A673 (cell line): ENCODE measurements at regions not wholly inside any gene's neighbourhood (a gene's known extent, or its start where the extent isn't known, plus 50 kb on each side); places are given as distances from the start of the nearest gene placed in this dataset.

ENCODE experiments used
- BruUV-seq: library from RNA; stranded (reverse); fragments of 400-500 nt; replicated peaks from 2 replicates; lab custom pipeline; 2021; lab: Mats Ljungman, UMichigan
- CTCF ChIA-PET: fragments of 300-600 bp; sonication (Branson Sonifier 250); formaldehyde crosslinking; loops from one replicate; lab custom pipeline; 2022; ENCODE audit warnings: antibody characterized with exemption; lab: Charles Lee
- POLR2A ChIA-PET: fragments of 300-600 bp; sonication (Branson Sonifier 250); formaldehyde crosslinking; loops from one replicate; lab custom pipeline; 2022; ENCODE audit warnings: antibody characterized with exemption; ENCODE audit not compliant: low non-redundant PET; lab: Charles Lee
- DNase-seq: peaks from one replicate; pipeline ENCODE4 v3.0.0-alpha.2; 2015; ENCODE audit warnings: low spot score
- H3K27ac ChIP-seq: fragments of 200-600 bp; sonication (generic); 2 replicates; pipeline ENCODE4 v1.5.1; 2016; ENCODE audit warnings: mixed run types, low read depth, mild to moderate bottlenecking, mixed read lengths, antibody characterized with exemption, low read length; ENCODE audit not compliant: poor library complexity, severe bottlenecking
- H3K27me3 ChIP-seq: fragments of 200-600 bp; sonication (generic); replicated peaks from 2 replicates; pipeline ENCODE4 v1.6.1; 2017; ENCODE audit warnings: mixed run types, low read depth, mild to moderate bottlenecking, mixed read lengths, antibody characterized with exemption, low read length; ENCODE audit not compliant: insufficient read depth, poor library complexity
- H3K36me3 ChIP-seq: fragments of 200-600 bp; sonication (generic); 2 replicates; pipeline ENCODE4 v1.6.1; 2016; ENCODE audit warnings: mixed run types, mild to moderate bottlenecking, mixed read lengths, antibody characterized with exemption, low read length; ENCODE audit not compliant: insufficient read depth, poor library complexity, severe bottlenecking
- H3K4me1 ChIP-seq: fragments of 200-600 bp; sonication (generic); 2 replicates; pipeline ENCODE4 v1.6.1; 2017; ENCODE audit warnings: mixed run types, mild to moderate bottlenecking, mixed read lengths, antibody characterized with exemption, low read length; ENCODE audit not compliant: insufficient read depth, poor library complexity, severe bottlenecking
- H3K4me3 ChIP-seq: fragments of 200-600 bp; sonication (generic); 2 replicates; pipeline ENCODE4 v1.5.1; 2016; ENCODE audit warnings: low read depth, mixed run types, mild to moderate bottlenecking, mixed read lengths, low read length; ENCODE audit not compliant: poor library complexity, severe bottlenecking
- H3K9me3 ChIP-seq: fragments of 200-600 bp; sonication (generic); 2 replicates; pipeline ENCODE4 v1.6.1; 2016; ENCODE audit warnings: mixed run types, low read depth, mild to moderate bottlenecking, mixed read lengths, antibody characterized with exemption, low read length; ENCODE audit not compliant: poor library complexity, severe bottlenecking
- CTCF ChIP-seq: fragments of 300-800, 200-600 bp; sonication (generic); conservative IDR thresholded peaks from 2 replicates; pipeline ENCODE4 v1.5.1; 2017; ENCODE audit warnings: low read depth, mild to moderate bottlenecking, antibody characterized with exemption, low read length, moderate library complexity, mixed read lengths
- EZH2 ChIP-seq: fragments of 200-600 bp; sonication (generic); IDR thresholded peaks from 2 replicates; pipeline ENCODE4 v1.6.1; 2017; ENCODE audit warnings: borderline replicate concordance, low read depth, mild to moderate bottlenecking, mixed read lengths, antibody characterized with exemption, low read length; ENCODE audit not compliant: poor library complexity, severe bottlenecking
- intact Hi-C: fragments of 100-400 bp; cut with micrococcal nuclease; formaldehyde crosslinking; loops from one replicate; pipeline ENCODE4 v1.10.0; 2022; ENCODE audit not compliant: unreplicated experiment

- BruUV-seq = no TSS peak
- H3K9me3 ChIP-seq = no peaks in the 10 kb centered on the region
- DNase-seq = no peak
- no peaks in the 10 kb centered on the region for H3K4me1 ChIP-seq
- intact Hi-C loops = no loop called here
- TF ChIP-seq CTCF (no peak), EZH2 (no peak)
- H3K27ac ChIP-seq = no peak overlapping the region
- H3K4me3 ChIP-seq = no peak overlapping the region
- ChIA-PET POLR2A (no interaction called here), CTCF (no interaction called here)
- H3K36me3 ChIP-seq = no peaks in the 10 kb centered on the region
- peaks cover 2% of the 10 kb centered on the region for H3K27me3 ChIP-seq
These were observed 104.6 kb upstream of the SIX3 start for GRCh38 chr2:44836916-44837315.

- intact Hi-C loops = no loop called here
- H3K36me3 ChIP-seq = no peaks in the 10 kb centered on the region
- no peak overlapping the region for H3K4me3 ChIP-seq
- no peaks in the 10 kb centered on the region for H3K4me1 ChIP-seq
- no peak overlapping the region for H3K27ac ChIP-seq
- CTCF ChIA-PET = no interaction called here
- no peak for TF ChIP-seq EZH2
- no peak for DNase-seq
- peaks cover 4% of the 10 kb centered on the region for H3K27me3 ChIP-seq
- POLR2A ChIA-PET = no interaction called here
- H3K9me3 ChIP-seq = no peaks in the 10 kb centered on the region
- BruUV-seq = no TSS peak
These were observed 103.2 kb upstream of the SIX3 start for GRCh38 chr2:44838116-44838790.

GRCh38 chr2:44839370-44839769 lies 102.1 kb upstream of the SIX3 start:
- POLR2A ChIA-PET = no interaction called here
- H3K4me3 ChIP-seq = no peak overlapping the region
- peaks cover 4% of the 10 kb centered on the region for H3K27me3 ChIP-seq
- intact Hi-C loops = no loop called here
- no TSS peak for BruUV-seq
- H3K36me3 ChIP-seq = no peaks in the 10 kb centered on the region
- no peaks in the 10 kb centered on the region for H3K9me3 ChIP-seq
- DNase-seq = no peak
- TF ChIP-seq EZH2 (no peak), CTCF (no peak)
- no peaks in the 10 kb centered on the region for H3K4me1 ChIP-seq
- H3K27ac ChIP-seq = no peak overlapping the region
- CTCF ChIA-PET = no interaction called here
